Hepatocyte (in vitro differentiated cells): ENCODE measurements at regions not wholly inside any gene's neighbourhood (a gene's known extent, or its start where the extent isn't known, plus 50 kb on each side); places are given as distances from the start of the nearest gene placed in this dataset.

Experiments used
- EZH2phosphoT487 ChIP-seq: fragments of 200-600 bp; sonication (generic); IDR thresholded peaks from one replicate; pipeline ENCODE4 v1.6.1; 2018; ENCODE audit warnings: antibody characterized with exemption, mild to moderate bottlenecking, low read depth, moderate library complexity; ENCODE audit not compliant: unreplicated experiment, severe bottlenecking
- TF ChIP-seq, protein P1 (sequence below): fragments of 200-600 bp; sonication (generic); IDR thresholded peaks from 2 replicates; pipeline ENCODE4 v1.5.1; 2016; ENCODE audit warnings: antibody characterized with exemption, mild to moderate bottlenecking; ENCODE audit not compliant: poor library complexity

GRCh38 chr10:55233505-55233904 lies 432.5 kb upstream of the PCDH15 start:
- TF ChIP-seq, protein P1, sequence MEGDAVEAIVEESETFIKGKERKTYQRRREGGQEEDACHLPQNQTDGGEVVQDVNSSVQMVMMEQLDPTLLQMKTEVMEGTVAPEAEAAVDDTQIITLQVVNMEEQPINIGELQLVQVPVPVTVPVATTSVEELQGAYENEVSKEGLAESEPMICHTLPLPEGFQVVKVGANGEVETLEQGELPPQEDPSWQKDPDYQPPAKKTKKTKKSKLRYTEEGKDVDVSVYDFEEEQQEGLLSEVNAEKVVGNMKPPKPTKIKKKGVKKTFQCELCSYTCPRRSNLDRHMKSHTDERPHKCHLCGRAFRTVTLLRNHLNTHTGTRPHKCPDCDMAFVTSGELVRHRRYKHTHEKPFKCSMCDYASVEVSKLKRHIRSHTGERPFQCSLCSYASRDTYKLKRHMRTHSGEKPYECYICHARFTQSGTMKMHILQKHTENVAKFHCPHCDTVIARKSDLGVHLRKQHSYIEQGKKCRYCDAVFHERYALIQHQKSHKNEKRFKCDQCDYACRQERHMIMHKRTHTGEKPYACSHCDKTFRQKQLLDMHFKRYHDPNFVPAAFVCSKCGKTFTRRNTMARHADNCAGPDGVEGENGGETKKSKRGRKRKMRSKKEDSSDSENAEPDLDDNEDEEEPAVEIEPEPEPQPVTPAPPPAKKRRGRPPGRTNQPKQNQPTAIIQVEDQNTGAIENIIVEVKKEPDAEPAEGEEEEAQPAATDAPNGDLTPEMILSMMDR, result no peak
- no peak for TF ChIP-seq EZH2phosphoT487
